ENCODE measurements at regions not wholly inside any gene's neighbourhood (a gene's known extent, or its start where the extent isn't known, plus 50 kb on each side); places are given as distances from the start of the nearest gene placed in this dataset.

- TF ChIP-seq CTCF (IDR thresholded peaks at IDR 0.05) (no peak), POLR2A (IDR thresholded peaks at IDR 0.05) (no peak)
These were observed 122.6 kb upstream of the KLF4 start for GRCh38 chr9:107612136-107612535.

All from adrenal gland (tissue), 5 donors.